ENCODE measurements at regions not wholly inside any gene's neighbourhood (a gene's known extent, or its start where the extent isn't known, plus 50 kb on each side); places are given as distances from the start of the nearest gene placed in this dataset.
"Not testable (repeated sequence)": the region's sequence is repeated elsewhere in the genome, so short reads cannot be mapped to it uniquely, and the experiment has no call there.

DNA sequence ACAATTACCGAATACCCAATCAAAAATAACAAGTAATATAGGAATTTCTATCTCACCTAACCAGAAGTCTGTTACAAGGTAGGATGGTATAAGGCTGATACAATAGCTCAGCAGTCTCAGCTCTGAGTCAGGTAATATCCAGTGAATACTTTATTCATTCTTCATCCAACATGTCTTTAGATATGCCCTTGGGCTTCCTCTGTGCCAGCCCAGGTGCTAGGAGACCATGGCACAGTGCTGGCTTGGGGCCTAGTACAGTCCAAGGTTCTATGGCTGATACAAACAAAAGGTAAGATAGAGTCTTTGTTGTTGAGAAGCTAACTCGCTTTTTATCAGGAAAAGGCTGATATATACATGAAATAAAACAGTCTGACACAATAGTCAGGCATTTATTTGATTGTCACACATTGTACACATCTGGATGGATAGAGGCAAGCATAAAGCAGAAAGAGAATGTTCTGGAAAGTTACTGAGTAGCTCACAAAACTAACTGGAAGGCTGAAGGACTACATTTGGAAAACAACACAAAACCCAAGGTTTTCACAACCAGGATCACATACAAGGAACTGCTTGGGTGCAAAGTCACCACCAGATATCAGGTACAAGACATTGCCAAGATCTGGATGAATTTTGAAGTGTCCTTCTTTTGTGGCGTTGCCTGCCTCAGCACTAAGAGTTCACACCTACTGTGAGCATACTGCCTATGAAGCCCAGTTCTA lies 110.4 kb upstream of the SCAF8 start:
- no peak for DNase-seq (ENCODE audit: low read depth)
- TF ChIP-seq, protein P1, sequence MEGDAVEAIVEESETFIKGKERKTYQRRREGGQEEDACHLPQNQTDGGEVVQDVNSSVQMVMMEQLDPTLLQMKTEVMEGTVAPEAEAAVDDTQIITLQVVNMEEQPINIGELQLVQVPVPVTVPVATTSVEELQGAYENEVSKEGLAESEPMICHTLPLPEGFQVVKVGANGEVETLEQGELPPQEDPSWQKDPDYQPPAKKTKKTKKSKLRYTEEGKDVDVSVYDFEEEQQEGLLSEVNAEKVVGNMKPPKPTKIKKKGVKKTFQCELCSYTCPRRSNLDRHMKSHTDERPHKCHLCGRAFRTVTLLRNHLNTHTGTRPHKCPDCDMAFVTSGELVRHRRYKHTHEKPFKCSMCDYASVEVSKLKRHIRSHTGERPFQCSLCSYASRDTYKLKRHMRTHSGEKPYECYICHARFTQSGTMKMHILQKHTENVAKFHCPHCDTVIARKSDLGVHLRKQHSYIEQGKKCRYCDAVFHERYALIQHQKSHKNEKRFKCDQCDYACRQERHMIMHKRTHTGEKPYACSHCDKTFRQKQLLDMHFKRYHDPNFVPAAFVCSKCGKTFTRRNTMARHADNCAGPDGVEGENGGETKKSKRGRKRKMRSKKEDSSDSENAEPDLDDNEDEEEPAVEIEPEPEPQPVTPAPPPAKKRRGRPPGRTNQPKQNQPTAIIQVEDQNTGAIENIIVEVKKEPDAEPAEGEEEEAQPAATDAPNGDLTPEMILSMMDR (conservative IDR thresholded peaks at IDR 0.05; ENCODE audit: control insufficient read depth, insufficient read depth, low read depth, low read length): no peak
- H3K4me3 ChIP-seq (ENCODE audit: control insufficient read depth, low read depth, low read length): no peak overlapping the region

DNA sequence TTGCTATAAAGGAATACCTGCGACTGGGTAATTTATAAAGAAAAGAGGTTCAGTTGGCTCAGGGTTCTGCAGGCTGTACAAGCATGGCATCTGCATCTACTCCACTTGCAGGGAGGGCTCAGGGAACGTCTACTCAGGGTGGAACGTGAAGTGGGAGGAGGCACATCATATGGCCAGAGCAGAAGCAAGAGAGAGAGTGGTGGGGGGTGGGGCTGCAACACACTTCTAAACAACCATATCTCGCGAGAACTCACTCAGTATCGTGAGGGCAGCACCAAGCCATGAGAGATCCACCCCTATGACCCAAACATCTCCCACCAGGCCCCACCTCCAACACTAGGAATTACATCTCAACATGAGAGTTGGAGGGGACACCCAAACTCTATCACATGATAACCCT lies 109.8 kb upstream of the SCAF8 start:
- no peak overlapping the region for H3K4me3 ChIP-seq (ENCODE audit: control insufficient read depth, low read depth, low read length)
- TF ChIP-seq, protein P1 (conservative IDR thresholded peaks at IDR 0.05; ENCODE audit: control insufficient read depth, insufficient read depth, low read depth, low read length): no peak
- DNase-seq (ENCODE audit: low read depth): no peak

DNA sequence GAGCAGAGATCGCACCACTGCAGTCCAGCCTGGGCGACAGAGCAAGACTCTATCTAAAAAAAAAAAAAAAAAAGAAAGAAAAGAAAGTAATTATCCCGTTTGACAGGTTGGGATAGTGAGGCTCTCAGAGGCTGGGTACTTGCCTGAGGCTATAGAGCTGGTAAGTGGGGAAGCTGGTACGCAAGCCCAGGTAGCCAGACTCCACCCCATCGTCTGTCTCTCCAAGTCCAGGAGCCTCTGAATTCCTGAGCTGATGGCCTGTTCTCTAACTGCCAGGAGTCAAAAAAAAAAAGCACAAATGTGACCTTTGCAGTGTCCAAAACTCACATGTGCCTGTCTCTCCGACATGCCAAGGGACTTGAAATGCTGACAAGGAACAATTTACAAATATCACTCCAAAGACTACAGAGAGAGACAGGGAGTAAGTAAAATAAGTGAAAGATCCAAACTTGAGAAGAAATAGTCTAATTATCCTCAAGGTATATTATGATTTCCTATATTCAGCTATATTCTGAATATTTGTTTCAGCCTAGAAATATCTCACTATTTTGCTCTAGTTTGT lies 109.1 kb upstream of the SCAF8 start:
- no peak overlapping the region for H3K4me3 ChIP-seq (ENCODE audit: control insufficient read depth, low read depth, low read length)
- DNase-seq (ENCODE audit: low read depth): no peak
- TF ChIP-seq, protein P1 (conservative IDR thresholded peaks at IDR 0.05; ENCODE audit: control insufficient read depth, insufficient read depth, low read depth, low read length): no peak

DNA sequence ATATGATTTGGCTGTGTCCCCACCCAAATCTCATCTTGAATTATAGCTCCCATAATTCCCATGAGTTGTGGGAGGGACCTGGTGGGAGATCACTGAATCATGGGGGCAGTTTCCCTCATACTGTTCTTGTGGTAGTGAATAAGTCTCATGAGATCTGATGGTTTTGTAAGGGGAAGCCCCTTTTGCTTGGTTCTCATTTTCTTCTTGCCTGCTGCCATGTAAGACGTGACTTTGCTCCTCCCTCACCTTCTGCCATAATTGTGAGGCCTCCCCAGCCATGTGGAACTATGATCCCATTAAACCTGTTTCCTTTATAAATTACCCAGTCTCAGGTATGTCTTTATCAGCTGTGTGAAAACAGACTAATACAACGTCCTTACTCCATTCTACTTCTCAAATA lies 108.5 kb upstream of the SCAF8 start:
- H3K4me3 ChIP-seq (ENCODE audit: control insufficient read depth, low read depth, low read length); DNase-seq (ENCODE audit: low read depth): not testable (repeated sequence)

DNA sequence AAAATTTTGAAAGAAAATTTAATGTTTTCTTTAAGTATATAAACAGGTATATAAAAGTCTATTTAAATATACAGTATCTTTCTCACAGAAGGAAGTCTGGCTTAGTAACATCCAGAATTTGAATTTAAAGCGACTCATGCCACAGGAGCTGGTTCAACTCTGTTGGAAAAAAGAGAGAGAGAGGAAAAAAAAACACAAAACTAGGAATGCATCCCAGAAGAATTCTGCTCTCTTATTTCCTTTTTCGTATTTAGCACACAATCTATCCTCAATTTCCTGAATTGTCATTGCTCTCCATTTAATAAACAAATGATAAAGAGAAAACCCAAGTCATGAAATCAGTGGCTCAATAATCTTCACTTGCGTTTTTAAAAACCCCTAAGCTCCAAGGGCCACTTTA lies 107.5 kb upstream of the SCAF8 start:
- TF ChIP-seq, protein P1 (conservative IDR thresholded peaks at IDR 0.05; ENCODE audit: control insufficient read depth, insufficient read depth, low read depth, low read length): no peak

DNA sequence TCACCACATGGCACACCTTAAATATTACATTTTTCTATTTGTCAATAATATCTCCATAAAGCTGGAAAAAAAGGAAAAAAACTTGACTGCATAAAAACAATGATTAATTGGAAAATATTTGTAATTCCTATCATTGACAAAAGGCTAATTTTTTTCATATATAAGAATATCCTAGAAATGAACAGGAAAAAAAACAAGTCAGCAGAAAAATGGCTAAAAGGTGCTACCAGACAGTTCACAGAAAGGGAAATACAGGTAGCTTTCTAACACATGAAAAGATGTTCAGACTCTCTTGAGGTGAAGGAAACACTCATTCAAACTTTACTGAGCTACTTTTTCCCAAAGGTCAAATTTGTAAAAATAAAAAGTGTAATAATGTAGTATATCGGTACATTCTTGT lies 104.1 kb upstream of the SCAF8 start:
- H3K4me3 ChIP-seq (ENCODE audit: control insufficient read depth, low read depth, low read length): no peak overlapping the region
- TF ChIP-seq, protein P1 (conservative IDR thresholded peaks at IDR 0.05; ENCODE audit: control insufficient read depth, insufficient read depth, low read depth, low read length): no peak
- DNase-seq (ENCODE audit: low read depth): no peak

More for the DNA sequence above, 107.5 kb upstream of the SCAF8 start:
- H3K4me3 ChIP-seq (ENCODE audit: control insufficient read depth, low read depth, low read length): no peak overlapping the region
- DNase-seq (ENCODE audit: low read depth): no peak

DNA sequence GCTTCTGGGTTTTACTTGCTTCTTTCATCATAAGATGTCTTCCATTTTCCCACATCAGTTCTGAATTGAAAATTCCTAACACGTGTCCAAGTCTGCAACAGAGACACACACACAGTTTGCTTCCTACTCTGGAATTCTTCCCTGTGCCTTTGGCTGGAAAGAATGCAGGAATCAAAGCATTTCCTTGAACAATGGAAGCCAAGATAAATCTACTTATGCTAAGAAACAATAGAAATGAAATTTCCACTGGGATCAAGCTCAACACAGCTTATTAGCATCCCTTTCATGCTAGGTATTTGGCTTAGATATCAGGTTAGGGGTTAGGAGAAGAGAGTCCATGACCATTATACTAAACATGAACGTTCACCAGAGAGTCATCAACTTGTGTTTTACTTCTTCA lies 101.1 kb upstream of the SCAF8 start:
- H3K4me3 ChIP-seq (ENCODE audit: control insufficient read depth, low read depth, low read length): no peak overlapping the region
- TF ChIP-seq, protein P1 (conservative IDR thresholded peaks at IDR 0.05; ENCODE audit: control insufficient read depth, insufficient read depth, low read depth, low read length): no peak
- DNase-seq (ENCODE audit: low read depth): no peak
